Cardiac fibroblast (primary cell): ENCODE measurements at regions not wholly inside any gene's neighbourhood (a gene's known extent, or its start where the extent isn't known, plus 50 kb on each side); places are given as distances from the start of the nearest gene placed in this dataset.
A peak's percentile ranks its signal among the peaks of the same experiment; 100 is the strongest.

ENCODE experiments used
- DNase-seq, 2 donors: peaks; one replicate each; pipeline versions ENCODE4 v3.0.0 to v3.0.0-alpha.2; 2010; ENCODE audit warnings: low read depth in 2 of 2
- H3K4me3 ChIP-seq, 2 donors: replicated peaks in 1 of 2; 1 replicate in 1 of 2; 2 replicates in 1 of 2; pipeline ENCODE4 v1.5.1; 2011; ENCODE audit warnings: low read depth in 2 of 2, low read length in 2 of 2, mild to moderate bottlenecking in 2 of 2, moderate library complexity in 1 of 2
- CTCF ChIP-seq: IDR thresholded peaks from one replicate; pipeline ENCODE4 v1.5.1; 2011; ENCODE audit warnings: low read depth, mild to moderate bottlenecking, low read length, inconsistent platforms

- no peak overlapping the region for H3K4me3 ChIP-seq
- TF ChIP-seq CTCF: no peak
- DNase-seq: no peak
Observed at GRCh38 chr12:60119327-60119726, 523.5 kb downstream of the SLC16A7 start.

- DNase-seq: no peak
- TF ChIP-seq CTCF: no peak
- H3K4me3 ChIP-seq: no peak overlapping the region
Observed at GRCh38 chr12:60120199-60120598, 524.4 kb downstream of the SLC16A7 start.

DNA sequence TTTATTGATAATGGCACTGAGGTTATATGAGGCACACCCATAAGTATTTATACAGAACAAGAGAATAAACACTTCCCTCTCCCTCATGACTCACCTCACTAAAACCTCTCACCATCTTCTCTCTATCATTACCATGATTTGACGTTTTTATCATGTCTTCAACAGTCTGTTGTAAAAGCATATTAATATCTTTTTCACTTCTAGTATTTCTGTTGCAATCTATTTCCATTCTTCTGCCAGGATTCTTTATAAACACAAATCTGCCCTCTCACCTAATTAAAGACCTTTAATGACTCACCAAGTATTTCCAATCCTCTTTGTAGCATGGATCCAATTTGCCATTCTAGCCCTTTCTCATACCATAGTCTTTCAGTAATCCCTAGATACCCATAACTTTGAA is 527.7 kb downstream of the SLC16A7 start:
- no peak for TF ChIP-seq CTCF
- DNase-seq: peak; percentile 1 to 6
- no peak overlapping the region for H3K4me3 ChIP-seq

- TF ChIP-seq CTCF: no peak
Observed at GRCh38 chr12:60137513-60137912, 541.7 kb downstream of the SLC16A7 start.

DNA sequence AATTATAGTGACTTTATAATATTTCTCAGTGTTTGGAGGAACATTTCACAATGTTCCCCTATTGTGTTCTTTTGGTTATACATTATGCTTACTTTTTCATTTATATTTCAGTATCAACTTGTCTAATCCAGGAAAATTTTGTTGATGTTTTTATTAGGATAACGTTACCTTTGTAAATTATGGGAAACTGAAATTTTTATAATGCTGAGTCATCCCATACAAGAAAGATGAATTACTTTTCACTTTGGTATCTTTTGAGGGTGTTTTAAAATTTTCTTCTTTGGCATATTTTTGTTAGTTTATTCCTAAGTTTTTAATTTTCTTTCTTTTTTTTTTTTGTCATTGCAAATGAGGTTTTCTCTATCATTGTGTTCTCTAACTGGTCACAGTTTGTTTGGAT is 542.7 kb downstream of the SLC16A7 start:
- H3K4me3 ChIP-seq: no peak overlapping the region
- TF ChIP-seq CTCF: no peak
- no peak for DNase-seq

More at GRCh38 chr12:60137513-60137912, 541.7 kb downstream of the SLC16A7 start:
- DNase-seq: peak; percentile 7 to 23
- H3K4me3 ChIP-seq: no peak overlapping the region

DNA sequence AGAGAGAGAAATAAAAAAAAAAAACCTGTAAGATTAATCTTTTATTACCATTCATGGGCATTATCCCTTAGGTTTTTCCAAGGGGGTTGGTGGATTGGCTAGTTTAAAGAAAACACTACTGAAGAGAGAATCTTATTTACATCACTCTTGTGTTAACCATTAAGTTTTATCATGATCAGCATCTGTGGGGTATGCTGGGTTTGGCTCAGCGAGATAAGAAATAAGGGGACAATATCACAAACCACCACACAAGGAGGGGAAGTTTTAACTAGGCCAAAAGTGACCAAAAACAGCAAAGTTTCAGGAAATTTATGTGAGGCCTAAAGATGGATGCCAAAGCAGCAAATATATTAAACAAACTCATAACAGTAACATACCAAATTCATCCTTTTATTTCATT is 548.6 kb downstream of the SLC16A7 start:
- no peak for TF ChIP-seq CTCF
- no peak for DNase-seq

DNA sequence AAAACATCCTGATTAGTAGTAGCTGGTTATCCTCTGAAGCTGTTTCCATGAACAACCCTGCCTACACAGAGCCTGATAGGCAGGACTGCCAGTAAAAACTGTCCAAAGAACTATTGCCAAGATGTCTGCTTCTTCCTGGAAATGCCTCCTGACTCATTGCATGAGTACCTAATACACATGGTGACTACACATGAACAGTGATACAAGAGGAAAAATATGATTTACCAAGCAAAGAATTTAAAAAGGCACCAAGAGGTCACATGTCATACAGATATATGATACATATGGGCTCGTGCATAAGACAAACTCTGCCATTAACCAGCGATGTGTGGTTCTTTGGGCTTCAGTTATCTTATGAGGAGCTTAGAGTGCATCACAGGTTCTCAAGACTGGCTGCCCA is 552.3 kb downstream of the SLC16A7 start:
- peak; percentile 93 to 97 for DNase-seq
- no peak for TF ChIP-seq CTCF
- H3K4me3 ChIP-seq: no peak overlapping the region

More for the DNA sequence above, 548.6 kb downstream of the SLC16A7 start:
- H3K4me3 ChIP-seq: no peak overlapping the region
